Nephron (organoid): ENCODE measurements at regions not wholly inside any gene's neighbourhood (a gene's known extent, or its start where the extent isn't known, plus 50 kb on each side); places are given as distances from the start of the nearest gene placed in this dataset.

ENCODE experiments used
- H3K27ac Mint-ChIP-seq, 3 experiments: 2 replicates each; pipeline ENCODE4 v1.8.0; 2020; ENCODE audit warnings: mixed read lengths in 3 of 3, mild to moderate bottlenecking in 2 of 3, moderate library complexity in 1 of 3
- H3K27me3 Mint-ChIP-seq: 2 replicates; pipeline ENCODE4 v1.8.0; 2021; ENCODE audit warnings: low read depth, mild to moderate bottlenecking, moderate library complexity, mixed read lengths
- H3K36me3 Mint-ChIP-seq: 2 replicates; pipeline ENCODE4 v1.8.0; 2020; ENCODE audit warnings: low read depth, mixed read lengths
- H3K4me1 Mint-ChIP-seq: 2 replicates; pipeline ENCODE4 v1.8.0; 2020; ENCODE audit warnings: mixed read lengths
- H3K4me3 Mint-ChIP-seq, 3 experiments: 2 replicates each; pipeline ENCODE4 v1.8.0; 2020; ENCODE audit warnings: mild to moderate bottlenecking in 3 of 3, mixed read lengths in 3 of 3, moderate library complexity in 2 of 3
- H3K9me3 Mint-ChIP-seq: 2 replicates; pipeline ENCODE4 v1.8.0; 2020; ENCODE audit warnings: mixed read lengths
- CTCF ChIP-seq, 3 experiments: fragments of 200-600 bp; sonication (generic); IDR thresholded peaks; one replicate each; pipeline ENCODE4 v1.5.0; 2021; ENCODE audit warnings: antibody characterized with exemption in 3 of 3; ENCODE audit not compliant: unreplicated experiment in 3 of 3

- no peak for TF ChIP-seq CTCF (IDR thresholded peaks at IDR 0.05; ENCODE audit: unreplicated experiment in 3 of 3)
- no peaks in the 10 kb centered on the region for H3K9me3 Mint-ChIP-seq
- H3K27ac Mint-ChIP-seq: no peak overlapping the region
- H3K4me1 Mint-ChIP-seq: peaks cover 52% of the 10 kb centered on the region
- peaks cover 98% of the 10 kb centered on the region for H3K27me3 Mint-ChIP-seq
- H3K4me3 Mint-ChIP-seq: no peak overlapping the region
- H3K36me3 Mint-ChIP-seq: no peaks in the 10 kb centered on the region
These were observed 74.1 kb downstream of the NCR2 start for GRCh38 chr6:41409489-41409888.

- Mint-ChIP-seq H3K27ac (no peak overlapping the region), H3K36me3 (no peaks in the 10 kb centered on the region), H3K4me1 (peaks cover 55% of the 10 kb centered on the region), H3K4me3 (no peak overlapping the region), H3K27me3 (peaks cover 98% of the 10 kb centered on the region), H3K9me3 (no peaks in the 10 kb centered on the region)
- TF ChIP-seq CTCF (IDR thresholded peaks at IDR 0.05; ENCODE audit: unreplicated experiment in 3 of 3): no peak
These were observed 76.6 kb downstream of the NCR2 start for GRCh38 chr6:41411961-41412360.

- H3K36me3 Mint-ChIP-seq: no peaks in the 10 kb centered on the region
- peaks cover 98% of the 10 kb centered on the region for H3K27me3 Mint-ChIP-seq
- peaks cover 57% of the 10 kb centered on the region for H3K4me1 Mint-ChIP-seq
- H3K27ac Mint-ChIP-seq: no peak overlapping the region
- H3K4me3 Mint-ChIP-seq: no peak overlapping the region
- H3K9me3 Mint-ChIP-seq: no peaks in the 10 kb centered on the region
- TF ChIP-seq CTCF (IDR thresholded peaks at IDR 0.05; ENCODE audit: unreplicated experiment in 3 of 3): no peak
These were observed 77.8 kb downstream of the NCR2 start for GRCh38 chr6:41413250-41413649.

- Mint-ChIP-seq H3K36me3 (no peaks in the 10 kb centered on the region), H3K27ac (peak overlapping the region; percentile 8 to 70 (median 12))
These were observed 81.1 kb downstream of the NCR2 start for GRCh38 chr6:41416501-41416837.

GRCh38 chr6:41418741-41419140, 83.3 kb downstream of the NCR2 start:
- H3K27ac Mint-ChIP-seq: peak overlapping the region in 1 of 3 experiments; percentile 12
- H3K4me3 Mint-ChIP-seq: no peak overlapping the region
- H3K36me3 Mint-ChIP-seq: no peaks in the 10 kb centered on the region

More at GRCh38 chr6:41416501-41416837, 81.1 kb downstream of the NCR2 start:
- peaks cover 96% of the 10 kb centered on the region for H3K27me3 Mint-ChIP-seq
- TF ChIP-seq CTCF (IDR thresholded peaks at IDR 0.05; ENCODE audit: unreplicated experiment in 3 of 3): no peak
- no peak overlapping the region for H3K4me3 Mint-ChIP-seq
- H3K4me1 Mint-ChIP-seq: peaks cover 46% of the 10 kb centered on the region
- no peaks in the 10 kb centered on the region for H3K9me3 Mint-ChIP-seq

More at GRCh38 chr6:41418741-41419140, 83.3 kb downstream of the NCR2 start:
- Mint-ChIP-seq H3K9me3 (no peaks in the 10 kb centered on the region), H3K4me1 (peaks cover 63% of the 10 kb centered on the region), H3K27me3 (peaks cover 88% of the 10 kb centered on the region)
- no peak for TF ChIP-seq CTCF (IDR thresholded peaks at IDR 0.05; ENCODE audit: unreplicated experiment in 3 of 3)
